ENCODE measurements at regions not wholly inside any gene's neighbourhood (a gene's known extent, or its start where the extent isn't known, plus 50 kb on each side); places are given as distances from the start of the nearest gene placed in this dataset.

GRCh38 chr1:104378414-104378813, 628.7 kb downstream of the AMY1C start:
- Histone ChIP-seq H3K4me3 (ENCODE audit: low read depth in 1 of 3, low read length in 3 of 3) (no peak overlapping the region), H3K9ac (ENCODE audit: low read depth in 1 of 2, low read length in 2 of 2) (no peak overlapping the region)

More at GRCh38 chr1:104378414-104378813, 628.7 kb downstream of the AMY1C start:
- Histone ChIP-seq H3K36me3 (ENCODE audit: control insufficient read depth in 4 of 4, insufficient read depth in 3 of 4, low read depth in 1 of 4, low read length in 3 of 4) (no peaks in the 10 kb centered on the region), H3K9me3 (ENCODE audit: control insufficient read depth in 4 of 4, low read length in 3 of 4) (no peaks in the 10 kb centered on the region), H3K27me3 (ENCODE audit: control insufficient read depth in 4 of 4, insufficient read depth in 4 of 4, low read length in 3 of 4) (no peaks in the 10 kb centered on the region), H3K27ac (ENCODE audit: low read depth in 1 of 2, low read length in 2 of 2) (no peak overlapping the region), H3K4me1 (ENCODE audit: control insufficient read depth in 4 of 4, insufficient read depth in 4 of 4, low read length in 3 of 4) (no peaks in the 10 kb centered on the region)
- no peak for DNase-seq (ENCODE audit: low spot score)
- TF ChIP-seq RXRA (IDR thresholded peaks at IDR 0.05) (no peak), JUND (IDR thresholded peaks at IDR 0.05) (no peak), NR2F2 (IDR thresholded peaks at IDR 0.05) (no peak), CTCF (IDR thresholded peaks at IDR 0.05; ENCODE audit: low read depth, low read length, missing input control) (no peak), YY1 (IDR thresholded peaks at IDR 0.05) (no peak), EGR1 (IDR thresholded peaks at IDR 0.05; ENCODE audit: low read depth in 2 of 2) (no peak), GABPA (IDR thresholded peaks at IDR 0.05 in 1 of 2, conservative IDR thresholded peaks at IDR 0.05 in 1 of 2) (no peak), HNF4A (conservative IDR thresholded peaks at IDR 0.05) (no peak), HNF4G (IDR thresholded peaks at IDR 0.05) (no peak), ATF3 (IDR thresholded peaks at IDR 0.05) (no peak), RAD21 (IDR thresholded peaks at IDR 0.05) (no peak), SP1 (IDR thresholded peaks at IDR 0.05) (no peak), TAF1 (conservative IDR thresholded peaks at IDR 0.05) (no peak), ZBTB33 (IDR thresholded peaks at IDR 0.05) (no peak), FOXA1 (IDR thresholded peaks at IDR 0.05) (no peak), REST (IDR thresholded peaks at IDR 0.05) (no peak), FOXA2 (IDR thresholded peaks at IDR 0.05) (no peak)
- TF ChIP-seq, protein P1, sequence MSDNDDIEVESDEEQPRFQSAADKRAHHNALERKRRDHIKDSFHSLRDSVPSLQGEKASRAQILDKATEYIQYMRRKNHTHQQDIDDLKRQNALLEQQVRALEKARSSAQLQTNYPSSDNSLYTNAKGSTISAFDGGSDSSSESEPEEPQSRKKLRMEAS (IDR thresholded peaks at IDR 0.05), result no peak
- 15% methylated on average over 1 of the region's 1 CpG for WGBS

Measured in liver (tissue), 8 donors.